Psoas muscle (tissue), 7 donors: ENCODE measurements at regions not wholly inside any gene's neighbourhood (a gene's known extent, or its start where the extent isn't known, plus 50 kb on each side); places are given as distances from the start of the nearest gene placed in this dataset.

Experiments
- ATAC-seq, 4 donors: fragments of 200-7000 bp; cut with Tn5 transposase; one replicate each; pipeline ENCODE4 v1.9.1; 2020; ENCODE audit warnings: moderate library complexity in 3 of 4, mild to moderate bottlenecking in 2 of 4
- DNase-seq, 2 donors: peaks; one replicate each; pipeline ENCODE4 v3.0.0-alpha.2; 2020
- H3K27ac ChIP-seq: fragments of 200-600 bp; one replicate; pipeline ENCODE4 v1.8.0; 2022
- H3K27me3 ChIP-seq, 3 donors: fragments of 200-600 bp in 1 of 3; one replicate each; pipeline versions ENCODE4 v1.6.1 to v1.8.0; 2013 to 2022; ENCODE audit warnings: low read length in 2 of 3, mild to moderate bottlenecking in 2 of 3, moderate library complexity in 1 of 3; ENCODE audit not compliant: insufficient read depth in 3 of 3
- H3K36me3 ChIP-seq, 2 donors: fragments of 200-600 bp in 1 of 2; one replicate each; pipeline versions ENCODE4 v1.6.1 to v1.8.0; 2013 to 2022; ENCODE audit warnings: low read depth in 1 of 2, mild to moderate bottlenecking in 1 of 2, moderate library complexity in 1 of 2; ENCODE audit not compliant: insufficient read depth in 1 of 2
- H3K4me1 ChIP-seq: fragments of 200-600 bp; one replicate; pipeline ENCODE4 v1.8.0; 2022
- H3K4me3 ChIP-seq: fragments of 200-600 bp; one replicate; pipeline ENCODE4 v1.8.0; 2022; ENCODE audit warnings: mild to moderate bottlenecking
- H3K9me3 ChIP-seq: fragments of 200-600 bp; one replicate; pipeline ENCODE4 v1.8.0; 2022
- WGBS, 3 donors: extraction: QIAGEN DNeasy Blood & Tissue Kit; methylation state at CpG; one replicate each; pipeline versions ENCODE4 v1.1.6 to v1.1.7; 2013; 5-methylcytosine and 5-hydroxymethylcytosine counted together
- intact Hi-C, 2 donors: fragments of 100-400 bp; cut with DNase I; formaldehyde crosslinking; loops; one replicate each; pipeline versions ENCODE4 v1.11.0 to v1.14.2; 2022
- TF ChIP-seq, protein P1 (sequence below): fragments of 200-600 bp; IDR thresholded peaks from one replicate; pipeline ENCODE4 v1.8.0; 2022; ENCODE audit warnings: antibody characterized with exemption
- donor health status: healthy with polysubstance abuse.
- donor health status: DM: no; HTN: no; CAD: no; lungs with moderate emphysema.
- donor health status: Bipolar disorder and iron deficiency.
- donor health status: healthy.
- donor health status: DM: yes; HTN: yes; CAD: no.
- donor health status: DM: no; HTN: no; CAD: no.
- donor health status: DM: yes; HTN: yes; CAD: no.

- ATAC-seq, result no peak
- Histone ChIP-seq H3K9me3 (no peaks in the 10 kb centered on the region), H3K36me3 (no peaks in the 10 kb centered on the region), H3K27me3 (peaks cover 0 to 2% (median 0%) of the 10 kb centered on the region in 3 donors), H3K27ac (no peak overlapping the region), H3K4me3 (no peak overlapping the region), H3K4me1 (no peaks in the 10 kb centered on the region)
- no peak for DNase-seq
- WGBS, 3 donors, result 21 to 25% (median 23%) methylated on average over 4 of the region's 4 CpGs
- intact Hi-C loops, result no loop called here
- TF ChIP-seq, protein P1, sequence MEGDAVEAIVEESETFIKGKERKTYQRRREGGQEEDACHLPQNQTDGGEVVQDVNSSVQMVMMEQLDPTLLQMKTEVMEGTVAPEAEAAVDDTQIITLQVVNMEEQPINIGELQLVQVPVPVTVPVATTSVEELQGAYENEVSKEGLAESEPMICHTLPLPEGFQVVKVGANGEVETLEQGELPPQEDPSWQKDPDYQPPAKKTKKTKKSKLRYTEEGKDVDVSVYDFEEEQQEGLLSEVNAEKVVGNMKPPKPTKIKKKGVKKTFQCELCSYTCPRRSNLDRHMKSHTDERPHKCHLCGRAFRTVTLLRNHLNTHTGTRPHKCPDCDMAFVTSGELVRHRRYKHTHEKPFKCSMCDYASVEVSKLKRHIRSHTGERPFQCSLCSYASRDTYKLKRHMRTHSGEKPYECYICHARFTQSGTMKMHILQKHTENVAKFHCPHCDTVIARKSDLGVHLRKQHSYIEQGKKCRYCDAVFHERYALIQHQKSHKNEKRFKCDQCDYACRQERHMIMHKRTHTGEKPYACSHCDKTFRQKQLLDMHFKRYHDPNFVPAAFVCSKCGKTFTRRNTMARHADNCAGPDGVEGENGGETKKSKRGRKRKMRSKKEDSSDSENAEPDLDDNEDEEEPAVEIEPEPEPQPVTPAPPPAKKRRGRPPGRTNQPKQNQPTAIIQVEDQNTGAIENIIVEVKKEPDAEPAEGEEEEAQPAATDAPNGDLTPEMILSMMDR, result no peak
Observed at GRCh38 chr16:65406933-65407332, 285.1 kb upstream of the CDH11 start.

DNA sequence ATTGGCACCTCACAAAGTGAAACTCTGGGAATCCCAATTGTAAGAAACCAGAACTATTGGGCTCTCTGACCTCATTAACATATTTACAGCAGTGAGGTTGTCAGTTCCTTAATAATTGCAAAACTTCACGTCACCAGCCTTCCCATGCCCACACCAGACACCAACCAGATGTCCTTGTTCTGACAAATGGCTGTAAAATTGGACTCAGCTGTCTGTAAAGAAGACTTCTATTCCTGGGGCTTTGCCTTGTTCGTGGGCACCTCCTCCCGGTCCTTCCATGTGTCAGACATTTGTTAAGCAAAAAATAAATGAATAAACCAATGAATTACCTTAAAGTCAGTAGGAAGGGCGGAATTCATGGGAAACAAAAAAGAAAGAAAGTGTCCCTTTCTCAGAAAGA, 284.3 kb upstream of the CDH11 start:
- Histone ChIP-seq H3K9me3 (no peaks in the 10 kb centered on the region), H3K27me3 (peaks cover 0 to 2% (median 0%) of the 10 kb centered on the region in 3 donors), H3K4me3 (no peak overlapping the region), H3K4me1 (no peaks in the 10 kb centered on the region), H3K36me3 (no peaks in the 10 kb centered on the region), H3K27ac (no peak overlapping the region)
- WGBS, 3 donors, result 53 to 68% (median 56%) methylated on average over 4 of the region's 4 CpGs
- intact Hi-C loops, result no loop called here
- TF ChIP-seq, protein P1, result no peak
- ATAC-seq (no peak), DNase-seq (no peak)

GRCh38 chr16:65394281-65394680, 272.4 kb upstream of the CDH11 start:
- Histone ChIP-seq H3K4me1 (no peaks in the 10 kb centered on the region), H3K9me3 (no peaks in the 10 kb centered on the region), H3K27ac (no peak overlapping the region), H3K36me3 (no peaks in the 10 kb centered on the region), H3K4me3 (no peak overlapping the region), H3K27me3 (no peaks in the 10 kb centered on the region)
- TF ChIP-seq, protein P1, result no peak
- intact Hi-C loops, result no loop called here
- DNase-seq (no peak), ATAC-seq (no peak)
- 52 to 59% (median 52%) methylated on average over 6 of the region's 6 CpGs for WGBS, 3 donors

DNA sequence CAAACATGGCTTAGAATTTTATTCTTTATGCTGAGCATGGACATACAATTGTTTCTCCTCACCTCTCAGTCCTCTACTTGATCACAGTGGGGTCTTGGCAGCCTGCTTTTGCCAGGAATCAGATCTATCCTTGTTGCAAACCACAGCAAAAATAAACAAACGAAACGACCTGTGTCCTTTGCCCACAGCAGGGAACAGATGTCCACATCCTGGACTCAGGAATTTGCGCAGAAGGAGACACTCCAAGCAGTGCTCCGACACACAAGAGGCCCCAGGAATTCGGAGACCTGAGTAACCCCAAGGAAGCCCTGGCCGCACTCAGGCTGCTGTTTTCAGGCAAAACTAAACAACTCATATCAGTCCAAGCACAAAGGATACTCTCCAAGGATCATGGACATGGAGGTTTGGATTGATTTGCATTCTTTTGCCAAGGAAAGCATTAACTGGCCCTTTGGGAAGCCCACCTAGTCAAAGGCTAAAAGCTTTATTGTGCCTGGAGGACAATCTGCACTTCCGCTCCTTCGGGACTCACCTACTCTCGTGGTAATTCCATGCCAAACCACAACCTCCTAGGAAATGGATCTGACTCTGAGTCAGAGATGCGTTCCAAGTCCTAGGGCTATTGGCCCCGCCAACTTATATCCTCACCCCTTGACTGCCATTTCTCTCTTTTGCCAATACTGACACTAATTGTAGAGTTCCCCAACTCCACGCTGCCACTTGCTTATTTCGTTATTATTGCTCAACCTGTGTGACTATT, 271.1 kb upstream of the CDH11 start:
- Histone ChIP-seq H3K4me3 (no peak overlapping the region), H3K4me1 (no peaks in the 10 kb centered on the region), H3K36me3 (no peaks in the 10 kb centered on the region), H3K27me3 (no peaks in the 10 kb centered on the region), H3K9me3 (no peaks in the 10 kb centered on the region), H3K27ac (no peak overlapping the region)
- TF ChIP-seq, protein P1, result no peak
- intact Hi-C loops, result no loop called here
- 70 to 74% (median 72%) methylated on average over 13 of the region's 13 CpGs for WGBS, 3 donors
- DNase-seq, result no peak
- ATAC-seq, result no peak

DNA sequence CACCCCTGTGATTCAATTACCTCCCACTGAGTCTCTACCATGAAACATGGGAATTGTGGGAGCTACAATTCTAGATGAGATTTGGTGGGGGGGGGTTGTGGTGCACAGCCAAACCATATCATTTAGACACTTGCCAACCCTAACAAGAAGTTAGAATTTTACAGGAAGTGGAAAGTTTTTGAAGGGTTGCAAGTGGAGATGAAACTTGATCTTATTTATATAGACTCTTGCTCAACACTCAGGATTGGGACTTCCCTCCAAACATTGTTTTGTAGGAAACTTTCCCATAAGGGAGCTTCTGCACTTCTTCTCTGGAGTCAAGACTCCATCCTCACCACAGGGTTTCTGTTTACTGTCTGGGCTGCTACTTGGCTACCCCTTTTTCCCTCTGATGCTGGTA, 266.7 kb upstream of the CDH11 start:
- no peak for DNase-seq
- TF ChIP-seq, protein P1, result no peak
- no peak for ATAC-seq
- no peaks in the 10 kb centered on the region for H3K27me3 ChIP-seq
- H3K27ac ChIP-seq, result no peak overlapping the region
- H3K9me3 ChIP-seq, result no peaks in the 10 kb centered on the region
- intact Hi-C loops, result no loop called here
- no peaks in the 10 kb centered on the region for H3K36me3 ChIP-seq
- H3K4me3 ChIP-seq, result no peak overlapping the region
- H3K4me1 ChIP-seq, result no peaks in the 10 kb centered on the region
